ENCODE measurements at regions not wholly inside any gene's neighbourhood (a gene's known extent, or its start where the extent isn't known, plus 50 kb on each side); places are given as distances from the start of the nearest gene placed in this dataset.

DNA sequence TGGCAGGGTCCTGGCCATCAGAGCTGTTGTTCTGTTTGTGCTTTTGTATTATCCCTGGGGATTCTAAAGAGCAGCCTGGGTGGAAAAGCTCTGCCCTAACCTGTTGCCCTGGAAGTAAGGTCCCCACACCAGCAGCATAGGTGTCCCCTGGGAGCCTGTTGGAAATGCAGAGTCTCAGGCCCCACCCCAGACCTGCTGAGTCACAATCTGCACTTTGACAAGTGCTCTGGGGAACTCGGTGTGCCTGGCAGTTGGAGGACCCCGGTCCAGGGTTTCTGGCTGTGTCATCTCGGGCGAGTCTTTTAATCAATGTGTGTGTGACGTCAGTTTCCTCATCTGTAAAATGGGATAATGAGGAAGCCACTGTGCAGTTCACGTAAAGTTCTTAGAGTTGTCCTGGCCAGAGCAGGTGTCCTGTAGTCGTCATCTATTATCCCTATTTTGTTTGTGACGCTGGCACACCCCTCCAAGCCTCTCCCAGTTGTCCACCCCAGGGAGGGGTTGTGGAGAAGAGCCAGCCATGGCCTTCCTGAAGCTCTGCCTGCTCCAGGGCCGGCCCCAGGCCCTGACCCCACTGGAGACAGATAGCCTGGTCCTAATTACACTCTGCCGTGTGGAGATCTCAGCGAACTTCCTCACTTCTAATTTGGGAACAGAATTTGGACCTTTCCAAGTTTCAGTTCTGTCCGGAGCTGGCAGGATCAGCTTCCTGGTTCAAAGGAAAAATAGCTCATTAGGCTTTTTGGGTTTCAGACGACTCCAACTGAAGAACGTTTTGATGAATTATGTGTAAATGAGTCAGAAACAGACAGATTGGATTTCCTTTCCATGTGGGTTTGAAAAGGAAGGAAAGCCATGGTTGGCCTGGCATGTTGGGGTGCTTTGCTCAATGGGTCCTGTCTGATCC, 295.7 kb upstream of the FOXF1 start:
- Histone ChIP-seq H3K9ac (ENCODE audit: low read length) (no peak overlapping the region), H3K79me2 (ENCODE audit: low read length) (no peaks in the 10 kb centered on the region), H4K20me1 (ENCODE audit: insufficient read depth, low read depth, low read length) (no peaks in the 10 kb centered on the region), H3K27me3 (ENCODE audit: low read length) (no peaks in the 10 kb centered on the region), H3K4me2 (ENCODE audit: low read depth, low read length, poor library complexity, severe bottlenecking) (no peak overlapping the region), H3K36me3 (ENCODE audit: insufficient read depth, low read length) (no peaks in the 10 kb centered on the region), H3K4me1 (ENCODE audit: low read length) (no peaks in the 10 kb centered on the region), H2AFZ (ENCODE audit: low read length) (no peak overlapping the region), H3K27ac (ENCODE audit: low read length) (no peak overlapping the region), H3K9me3 (ENCODE audit: low read length) (no peaks in the 10 kb centered on the region), H3K4me3 (ENCODE audit: low read length) (no peak overlapping the region), H3K9me2 (replicated peaks; ENCODE audit: insufficient read depth, low read length) (no peaks in the 10 kb centered on the region)
- DNase-seq: no peak

DNA sequence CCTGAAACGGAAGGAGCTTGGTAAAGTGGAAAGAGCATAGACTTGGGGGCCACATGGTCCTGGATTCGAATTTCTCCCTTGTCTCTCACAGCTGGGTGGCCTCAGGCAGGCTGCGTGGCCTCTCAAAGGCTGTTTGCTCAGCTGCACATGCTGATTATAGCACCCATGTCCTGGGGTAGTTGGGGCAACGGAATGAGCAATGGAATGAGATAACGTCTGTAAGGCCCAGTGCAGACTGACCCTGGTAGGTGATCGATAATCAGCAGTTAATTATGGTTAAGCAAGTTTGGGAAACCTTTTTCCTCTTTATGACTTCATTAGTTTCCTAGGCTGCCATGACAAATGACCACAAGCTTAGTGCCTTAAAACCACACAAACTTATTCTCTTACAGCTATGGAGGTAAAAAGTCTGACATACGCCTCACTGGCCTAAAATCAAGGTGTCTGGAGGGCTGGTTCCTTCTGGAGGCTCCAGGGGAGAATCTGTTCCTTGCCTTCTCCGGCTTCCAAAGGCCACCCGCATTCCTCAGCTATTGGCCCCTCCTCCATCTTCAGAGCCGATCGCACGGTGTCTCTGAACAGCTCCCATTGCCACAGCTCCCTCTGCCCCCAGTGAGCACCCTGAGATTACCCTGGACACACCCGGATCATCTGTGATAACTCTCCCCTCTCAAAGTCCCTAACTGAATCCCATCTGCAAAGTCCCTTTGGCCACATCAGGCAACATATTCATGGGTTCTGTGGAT, 294.9 kb upstream of the FOXF1 start:
- H3K4me1 ChIP-seq (ENCODE audit: low read length): no peaks in the 10 kb centered on the region
- no peaks in the 10 kb centered on the region for H3K9me2 ChIP-seq (replicated peaks; ENCODE audit: insufficient read depth, low read length)
- no peaks in the 10 kb centered on the region for H3K36me3 ChIP-seq (ENCODE audit: insufficient read depth, low read length)
- H3K4me3 ChIP-seq (ENCODE audit: low read length): no peak overlapping the region
- no peak overlapping the region for H2AFZ ChIP-seq (ENCODE audit: low read length)
- no peaks in the 10 kb centered on the region for H3K79me2 ChIP-seq (ENCODE audit: low read length)
- no peak overlapping the region for H3K27ac ChIP-seq (ENCODE audit: low read length)
- H3K9me3 ChIP-seq (ENCODE audit: low read length): no peaks in the 10 kb centered on the region
- no peak overlapping the region for H3K4me2 ChIP-seq (ENCODE audit: low read depth, low read length, poor library complexity, severe bottlenecking)
- H4K20me1 ChIP-seq (ENCODE audit: insufficient read depth, low read depth, low read length): no peaks in the 10 kb centered on the region
- DNase-seq: no peak
- no peak overlapping the region for H3K9ac ChIP-seq (ENCODE audit: low read length)
- H3K27me3 ChIP-seq (ENCODE audit: low read length): no peaks in the 10 kb centered on the region

DNA sequence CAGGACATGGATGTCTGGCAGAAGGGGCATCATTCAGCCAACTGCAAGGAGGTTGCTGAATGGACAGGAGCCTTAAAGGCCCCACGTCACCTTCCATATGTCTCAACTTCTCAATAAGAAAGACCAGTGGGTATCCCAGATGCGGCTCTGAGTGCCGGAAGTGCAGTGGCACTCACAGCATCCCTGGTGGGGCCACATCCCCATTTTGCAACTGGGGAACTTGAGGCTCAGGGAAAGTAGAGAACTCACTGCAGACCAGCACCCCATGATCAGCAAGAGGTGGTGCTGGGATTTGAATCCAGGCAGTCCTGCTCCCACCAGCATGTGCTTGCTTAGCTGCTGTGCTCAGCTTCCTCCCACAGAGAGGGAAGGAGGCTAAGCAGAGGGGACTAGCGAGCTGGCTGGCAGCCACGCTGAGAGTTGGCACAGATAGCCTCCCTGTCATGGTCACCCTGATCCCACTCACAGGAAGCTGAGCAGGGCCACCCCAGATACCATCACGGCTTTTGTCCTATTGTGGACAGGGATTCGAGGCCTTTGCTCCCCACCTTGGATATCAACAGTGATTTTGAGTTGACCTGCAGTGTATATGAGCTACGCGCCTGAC, 294.2 kb upstream of the FOXF1 start:
- Histone ChIP-seq H3K9me3 (ENCODE audit: low read length) (no peaks in the 10 kb centered on the region), H4K20me1 (ENCODE audit: insufficient read depth, low read depth, low read length) (no peaks in the 10 kb centered on the region), H3K4me2 (ENCODE audit: low read depth, low read length, poor library complexity, severe bottlenecking) (no peak overlapping the region), H3K27ac (ENCODE audit: low read length) (no peak overlapping the region), H3K4me1 (ENCODE audit: low read length) (no peaks in the 10 kb centered on the region), H3K27me3 (ENCODE audit: low read length) (no peaks in the 10 kb centered on the region), H3K79me2 (ENCODE audit: low read length) (no peaks in the 10 kb centered on the region), H3K4me3 (ENCODE audit: low read length) (no peak overlapping the region), H3K36me3 (ENCODE audit: insufficient read depth, low read length) (no peaks in the 10 kb centered on the region), H3K9ac (ENCODE audit: low read length) (no peak overlapping the region), H2AFZ (ENCODE audit: low read length) (no peak overlapping the region), H3K9me2 (replicated peaks; ENCODE audit: insufficient read depth, low read length) (no peaks in the 10 kb centered on the region)
- DNase-seq: no peak

DNA sequence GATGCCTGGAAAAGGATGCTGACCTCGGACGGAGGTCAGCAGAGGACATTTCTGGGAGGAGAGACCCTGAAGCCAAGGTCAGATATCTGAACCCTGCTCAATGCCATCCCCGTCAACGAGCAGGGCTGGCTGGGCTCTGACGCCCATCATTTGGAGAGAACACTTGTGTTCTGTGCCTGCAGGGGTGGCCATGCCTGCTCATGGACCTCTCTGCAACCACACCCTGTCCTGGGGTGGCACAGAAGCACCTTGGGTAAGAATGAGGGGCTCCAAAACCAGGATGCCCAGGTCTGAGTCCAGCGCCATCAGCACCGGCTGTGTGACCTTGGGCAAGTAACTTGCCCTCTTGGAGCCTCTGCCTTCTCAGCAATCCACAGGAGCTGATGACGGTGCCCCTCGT, 293.7 kb upstream of the FOXF1 start:
- no peak overlapping the region for H3K4me2 ChIP-seq (ENCODE audit: low read depth, low read length, poor library complexity, severe bottlenecking)
- no peak overlapping the region for H3K27ac ChIP-seq (ENCODE audit: low read length)
- no peaks in the 10 kb centered on the region for H3K79me2 ChIP-seq (ENCODE audit: low read length)
- no peaks in the 10 kb centered on the region for H3K9me3 ChIP-seq (ENCODE audit: low read length)
- H3K9me2 ChIP-seq (replicated peaks; ENCODE audit: insufficient read depth, low read length): no peaks in the 10 kb centered on the region
- H4K20me1 ChIP-seq (ENCODE audit: insufficient read depth, low read depth, low read length): no peaks in the 10 kb centered on the region
- no peak overlapping the region for H2AFZ ChIP-seq (ENCODE audit: low read length)
- no peaks in the 10 kb centered on the region for H3K4me1 ChIP-seq (ENCODE audit: low read length)
- H3K4me3 ChIP-seq (ENCODE audit: low read length): no peak overlapping the region
- DNase-seq: no peak
- no peak overlapping the region for H3K9ac ChIP-seq (ENCODE audit: low read length)
- H3K27me3 ChIP-seq (ENCODE audit: low read length): no peaks in the 10 kb centered on the region
- H3K36me3 ChIP-seq (ENCODE audit: insufficient read depth, low read length): no peaks in the 10 kb centered on the region

DNA sequence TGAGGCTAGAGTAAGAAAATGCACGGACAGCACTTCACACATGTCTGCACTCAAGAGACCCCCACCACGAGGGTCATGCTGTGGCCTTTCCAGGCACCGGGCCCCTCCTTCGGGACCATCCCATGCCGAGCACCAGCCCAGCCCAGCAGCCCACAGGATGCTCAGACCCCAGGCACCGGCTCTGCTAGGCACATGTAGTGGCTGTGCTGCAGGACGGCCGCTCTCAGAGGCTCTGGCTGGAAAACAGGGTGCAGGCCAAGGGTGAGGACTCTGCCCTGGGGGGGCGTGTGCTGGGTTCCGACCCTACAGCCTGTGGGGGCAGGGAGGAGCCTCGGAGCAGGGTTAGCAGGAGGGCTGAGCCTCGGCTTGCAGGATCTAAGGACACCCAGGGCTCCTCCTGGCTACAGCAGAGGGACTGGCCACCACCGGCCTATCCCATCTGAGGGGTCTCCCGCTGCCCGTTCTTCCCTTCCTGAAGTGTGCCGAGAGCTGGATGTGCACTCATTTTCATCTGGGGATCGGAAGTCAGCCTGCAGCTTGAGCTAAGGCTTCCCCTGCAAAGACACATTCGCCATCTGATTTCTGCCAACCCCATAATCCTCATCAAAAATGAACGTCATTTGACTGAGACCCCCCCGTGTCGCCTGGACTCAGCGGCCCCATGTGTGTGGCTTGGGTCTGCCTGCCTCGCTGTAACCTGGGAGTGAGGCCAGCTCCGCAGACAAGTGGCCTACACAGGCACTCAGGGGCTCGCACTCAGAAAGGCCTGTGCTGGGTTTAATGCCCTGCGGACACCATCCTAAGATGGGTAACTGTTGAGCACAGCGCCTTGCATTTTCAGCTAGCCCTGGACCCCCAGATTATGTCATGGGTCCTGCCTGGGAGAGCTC, 293.1 kb upstream of the FOXF1 start:
- Histone ChIP-seq H3K4me1 (ENCODE audit: low read length) (no peaks in the 10 kb centered on the region), H3K9me2 (replicated peaks; ENCODE audit: insufficient read depth, low read length) (no peaks in the 10 kb centered on the region), H3K36me3 (ENCODE audit: insufficient read depth, low read length) (no peaks in the 10 kb centered on the region), H4K20me1 (ENCODE audit: insufficient read depth, low read depth, low read length) (no peaks in the 10 kb centered on the region), H3K9ac (ENCODE audit: low read length) (no peak overlapping the region), H3K4me3 (ENCODE audit: low read length) (no peak overlapping the region), H3K79me2 (ENCODE audit: low read length) (no peaks in the 10 kb centered on the region), H3K9me3 (ENCODE audit: low read length) (no peaks in the 10 kb centered on the region), H3K27ac (ENCODE audit: low read length) (no peak overlapping the region), H3K27me3 (ENCODE audit: low read length) (no peaks in the 10 kb centered on the region), H3K4me2 (ENCODE audit: low read depth, low read length, poor library complexity, severe bottlenecking) (no peak overlapping the region), H2AFZ (ENCODE audit: low read length) (no peak overlapping the region)
- DNase-seq: no peak

DNA sequence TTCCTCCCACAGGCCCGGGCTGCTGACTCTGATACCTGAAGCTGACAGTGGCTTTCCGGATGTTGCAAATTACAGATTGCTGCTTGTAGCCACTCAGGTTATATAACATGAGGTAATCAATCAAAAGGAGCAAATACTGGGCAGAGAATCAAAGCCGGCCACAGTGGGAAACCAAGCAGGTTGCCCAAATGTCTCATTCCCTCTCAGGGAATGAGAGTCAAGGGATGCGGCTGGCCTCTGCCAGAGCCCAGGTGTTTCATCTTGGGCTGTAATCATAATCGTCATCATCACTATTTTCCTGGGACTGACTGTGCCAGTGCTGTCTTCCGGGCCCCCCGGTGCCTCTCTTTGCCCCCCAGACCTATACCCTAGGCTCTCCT, 292.4 kb upstream of the FOXF1 start:
- Histone ChIP-seq H3K79me2 (ENCODE audit: low read length) (no peaks in the 10 kb centered on the region), H4K20me1 (ENCODE audit: insufficient read depth, low read depth, low read length) (no peaks in the 10 kb centered on the region), H3K27me3 (ENCODE audit: low read length) (no peaks in the 10 kb centered on the region), H3K4me2 (ENCODE audit: low read depth, low read length, poor library complexity, severe bottlenecking) (no peak overlapping the region), H3K9ac (ENCODE audit: low read length) (no peak overlapping the region), H3K27ac (ENCODE audit: low read length) (no peak overlapping the region), H3K9me3 (ENCODE audit: low read length) (no peaks in the 10 kb centered on the region), H3K4me1 (ENCODE audit: low read length) (no peaks in the 10 kb centered on the region), H2AFZ (ENCODE audit: low read length) (no peak overlapping the region), H3K4me3 (ENCODE audit: low read length) (no peak overlapping the region), H3K36me3 (ENCODE audit: insufficient read depth, low read length) (no peaks in the 10 kb centered on the region), H3K9me2 (replicated peaks; ENCODE audit: insufficient read depth, low read length) (no peaks in the 10 kb centered on the region)
- no peak for DNase-seq

DNA sequence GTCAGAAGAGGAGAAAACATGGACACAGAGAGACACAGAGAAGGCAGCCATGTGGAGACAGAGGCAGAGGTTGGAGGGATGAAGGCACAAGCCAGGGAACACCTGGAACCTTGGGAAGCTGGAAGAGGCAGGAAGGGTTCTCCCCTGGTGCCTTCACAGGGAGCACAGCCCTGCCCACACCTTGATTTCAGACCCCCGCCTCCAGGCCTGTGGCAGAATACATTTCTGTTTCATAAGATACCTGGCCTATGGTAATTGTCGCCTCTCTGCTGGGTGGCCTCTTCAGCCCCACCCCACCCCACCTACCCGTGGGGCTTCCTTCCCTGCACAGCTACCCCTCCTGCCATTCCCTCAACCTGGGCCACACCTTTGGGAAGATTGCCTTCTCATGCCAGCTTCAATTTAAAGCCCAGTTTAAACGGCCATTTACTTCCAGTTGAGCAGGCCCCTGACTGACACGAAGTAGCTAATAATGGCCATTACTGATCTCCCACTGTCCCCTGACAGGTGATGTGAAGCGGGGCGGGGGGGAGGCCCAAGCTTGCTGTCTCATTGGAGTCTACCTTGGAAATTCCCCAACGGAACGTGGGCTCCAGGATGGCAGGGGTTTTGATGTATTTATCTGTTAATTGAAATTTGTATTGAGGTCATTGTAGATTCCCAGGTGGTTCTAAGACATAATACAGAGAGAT, 291.7 kb upstream of the FOXF1 start:
- no peak overlapping the region for H3K27ac ChIP-seq (ENCODE audit: low read length)
- H4K20me1 ChIP-seq (ENCODE audit: insufficient read depth, low read depth, low read length): no peaks in the 10 kb centered on the region
- no peak for DNase-seq
- H3K9me2 ChIP-seq (replicated peaks; ENCODE audit: insufficient read depth, low read length): no peaks in the 10 kb centered on the region
- no peaks in the 10 kb centered on the region for H3K79me2 ChIP-seq (ENCODE audit: low read length)
- no peak overlapping the region for H2AFZ ChIP-seq (ENCODE audit: low read length)
- H3K36me3 ChIP-seq (ENCODE audit: insufficient read depth, low read length): no peaks in the 10 kb centered on the region
- H3K9me3 ChIP-seq (ENCODE audit: low read length): no peaks in the 10 kb centered on the region
- no peak overlapping the region for H3K4me3 ChIP-seq (ENCODE audit: low read length)
- no peak overlapping the region for H3K4me2 ChIP-seq (ENCODE audit: low read depth, low read length, poor library complexity, severe bottlenecking)
- no peaks in the 10 kb centered on the region for H3K4me1 ChIP-seq (ENCODE audit: low read length)
- H3K27me3 ChIP-seq (ENCODE audit: low read length): no peaks in the 10 kb centered on the region
- H3K9ac ChIP-seq (ENCODE audit: low read length): no peak overlapping the region
